ENCODE measurements at regions not wholly inside any gene's neighbourhood (a gene's known extent, or its start where the extent isn't known, plus 50 kb on each side); places are given as distances from the start of the nearest gene placed in this dataset.
"Not testable (repeated sequence)": the region's sequence is repeated elsewhere in the genome, so short reads cannot be mapped to it uniquely, and the experiment has no call there.

DNA sequence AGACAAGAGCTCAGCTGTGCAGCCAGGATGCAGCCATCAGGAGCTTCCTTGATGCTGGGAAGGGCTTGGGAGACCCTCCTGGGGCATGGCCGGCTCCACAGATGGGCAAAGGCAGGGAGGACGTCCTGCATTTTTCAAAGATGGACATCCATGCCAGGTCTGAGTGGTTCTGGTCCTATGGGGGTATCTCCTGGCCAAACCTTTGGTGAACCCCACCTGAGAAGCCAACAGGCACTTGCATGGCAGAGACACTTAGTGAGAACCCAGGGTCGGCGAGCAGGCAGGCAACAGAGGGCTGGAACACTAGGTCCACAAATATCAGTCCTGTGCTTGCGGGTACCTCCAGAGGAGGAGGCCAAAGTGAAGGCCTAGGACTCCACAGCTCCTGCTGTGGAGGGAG, 70.0 kb downstream of the KCTD15 start:
- ChIA-PET CTCF (no interaction called here), POLR2A (no interaction called here)
- no peak for DNase-seq (ENCODE audit: extremely low spot score)
- TF ChIP-seq TARDBP (IDR thresholded peaks at IDR 0.05) (no peak), SUZ12 (IDR thresholded peaks at IDR 0.05) (no peak), FOXM1 (IDR thresholded peaks at IDR 0.05; ENCODE audit: borderline replicate concordance) (no peak), CTBP1 (IDR thresholded peaks at IDR 0.05; ENCODE audit: borderline replicate concordance) (no peak), ARNT (IDR thresholded peaks at IDR 0.05) (no peak), ZNF384 (IDR thresholded peaks at IDR 0.05) (no peak), SP1 (IDR thresholded peaks at IDR 0.05) (no peak), HDGF (IDR thresholded peaks at IDR 0.05; ENCODE audit: borderline replicate concordance) (no peak)

DNA sequence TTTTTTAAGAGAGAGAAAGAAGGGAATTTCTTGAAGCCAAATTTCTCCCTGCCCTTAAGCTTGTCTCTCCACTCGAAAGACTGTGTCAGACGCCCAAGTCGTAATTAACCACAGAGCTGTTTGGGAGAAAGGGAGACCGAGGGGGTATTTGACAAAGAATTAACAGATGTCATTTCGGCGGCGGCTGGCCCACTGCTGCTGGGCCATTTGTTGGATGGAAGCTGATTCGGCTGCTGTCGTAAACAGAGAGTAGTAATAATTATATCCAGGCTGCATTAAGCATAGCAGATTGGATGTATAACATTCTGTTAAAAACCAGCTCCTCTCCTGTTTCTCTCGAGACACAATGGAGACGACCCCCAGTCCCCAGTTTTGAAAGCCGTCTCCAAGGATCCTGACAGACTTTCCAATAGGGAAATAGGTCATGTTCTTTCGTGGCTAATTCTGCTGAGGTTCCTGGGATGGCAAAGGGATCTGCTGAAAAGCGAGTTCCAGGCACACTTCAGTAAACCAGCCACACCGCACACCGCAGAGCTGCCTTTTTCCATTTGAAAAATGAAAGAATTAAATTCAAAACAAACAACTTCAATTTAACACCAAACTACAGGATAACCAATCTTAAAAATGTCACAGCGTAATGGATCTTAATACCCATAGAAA, 71.5 kb downstream of the KCTD15 start:
- POLR2A ChIA-PET: no interaction called here
- DNase-seq (ENCODE audit: extremely low spot score): no peak
- no peak for TF ChIP-seq L3MBTL2 (conservative IDR thresholded peaks at IDR 0.05)
- no peak for TF ChIP-seq SUZ12 (IDR thresholded peaks at IDR 0.05)
- TF ChIP-seq FOXA1 (IDR thresholded peaks at IDR 0.05): no peak
- no peak for TF ChIP-seq LEF1 (IDR thresholded peaks at IDR 0.05; ENCODE audit: borderline replicate concordance)
- TF ChIP-seq ELF4 (IDR thresholded peaks at IDR 0.05): 0 out of 2 replicates have a peak, but pooled peaks have one; percentile 4
- CTCF ChIA-PET: interaction anchor here (0.5 to 1.0 kb wide), 2 partner anchors 90 to 315 kb away, joined by 3 read pairs; no protein-coding TSS in a partner anchor

DNA sequence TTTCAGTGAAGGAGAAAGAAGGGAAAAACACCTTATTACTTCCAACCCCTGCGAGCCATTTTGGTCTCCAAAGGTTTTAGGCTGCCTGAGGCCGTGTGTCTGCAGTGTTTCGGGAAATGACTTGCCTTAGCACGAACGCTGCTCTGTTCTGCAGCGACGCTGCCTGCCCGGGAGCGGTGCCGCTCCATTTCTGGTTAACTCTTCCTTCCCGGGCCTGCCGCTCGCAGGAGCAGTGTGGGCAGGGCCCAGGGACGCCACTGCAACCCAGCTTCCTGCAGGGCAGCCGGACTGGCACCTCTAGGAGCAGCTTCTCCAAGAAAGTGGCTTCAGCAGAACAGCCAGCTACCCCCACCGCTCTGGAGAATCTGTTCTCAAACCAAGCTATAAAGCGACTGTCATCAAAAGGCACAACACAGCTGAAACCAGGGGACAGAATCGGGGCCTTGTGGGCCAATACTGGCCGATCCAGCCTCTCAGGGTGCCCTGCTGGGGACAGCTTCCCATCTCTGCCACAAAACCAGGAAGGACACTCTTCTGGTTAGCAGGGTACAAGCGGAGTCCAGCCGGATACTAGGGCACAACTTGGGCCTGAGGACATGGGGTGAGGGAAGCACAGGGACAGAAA, 72.2 kb downstream of the KCTD15 start:
- DNase-seq (ENCODE audit: extremely low spot score): peak; percentile 49
- POLR2A ChIA-PET: no interaction called here
- CTCF ChIA-PET: interaction anchor here (0.5 kb wide), 1 partner anchor 314 kb away, joined by 3 read pairs; no protein-coding TSS in a partner anchor
- no peak for TF ChIP-seq LEF1 (IDR thresholded peaks at IDR 0.05; ENCODE audit: borderline replicate concordance)
- TF ChIP-seq HDGF (IDR thresholded peaks at IDR 0.05; ENCODE audit: borderline replicate concordance): no peak
- TF ChIP-seq ELF4 (IDR thresholded peaks at IDR 0.05): 0 out of 2 replicates have a peak, but pooled peaks have one; percentile 2
- no peak for TF ChIP-seq SP1 (IDR thresholded peaks at IDR 0.05)
- TF ChIP-seq FOXK2 (IDR thresholded peaks at IDR 0.05): no peak

GRCh38 chr19:33870298-33870932, 73.7 kb downstream of the KCTD15 start:
- DNase-seq (ENCODE audit: extremely low spot score); POLR2A ChIA-PET; CTCF ChIA-PET: not testable (repeated sequence)

DNA sequence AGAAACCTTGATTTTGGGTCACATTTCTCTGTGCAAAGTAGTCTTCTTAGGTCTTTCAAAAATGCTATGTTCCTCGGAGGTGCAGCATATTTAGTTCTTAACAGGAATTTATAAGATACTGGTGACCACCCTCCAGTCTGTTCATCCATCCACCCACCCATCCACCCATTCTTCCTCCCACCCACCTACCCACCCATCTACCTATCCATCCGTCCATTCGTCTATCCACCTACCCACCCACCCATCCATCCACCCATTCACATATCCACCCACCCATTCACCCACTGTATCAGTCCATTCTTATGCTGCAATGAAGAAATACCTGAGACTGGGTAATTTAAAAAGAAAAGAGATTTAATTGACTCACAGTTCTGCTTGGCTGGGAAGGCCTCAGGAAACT, 74.9 kb downstream of the KCTD15 start:
- POLR2A ChIA-PET: no interaction called here
- CTCF ChIA-PET: no interaction called here
- no peak for DNase-seq (ENCODE audit: extremely low spot score)

DNA sequence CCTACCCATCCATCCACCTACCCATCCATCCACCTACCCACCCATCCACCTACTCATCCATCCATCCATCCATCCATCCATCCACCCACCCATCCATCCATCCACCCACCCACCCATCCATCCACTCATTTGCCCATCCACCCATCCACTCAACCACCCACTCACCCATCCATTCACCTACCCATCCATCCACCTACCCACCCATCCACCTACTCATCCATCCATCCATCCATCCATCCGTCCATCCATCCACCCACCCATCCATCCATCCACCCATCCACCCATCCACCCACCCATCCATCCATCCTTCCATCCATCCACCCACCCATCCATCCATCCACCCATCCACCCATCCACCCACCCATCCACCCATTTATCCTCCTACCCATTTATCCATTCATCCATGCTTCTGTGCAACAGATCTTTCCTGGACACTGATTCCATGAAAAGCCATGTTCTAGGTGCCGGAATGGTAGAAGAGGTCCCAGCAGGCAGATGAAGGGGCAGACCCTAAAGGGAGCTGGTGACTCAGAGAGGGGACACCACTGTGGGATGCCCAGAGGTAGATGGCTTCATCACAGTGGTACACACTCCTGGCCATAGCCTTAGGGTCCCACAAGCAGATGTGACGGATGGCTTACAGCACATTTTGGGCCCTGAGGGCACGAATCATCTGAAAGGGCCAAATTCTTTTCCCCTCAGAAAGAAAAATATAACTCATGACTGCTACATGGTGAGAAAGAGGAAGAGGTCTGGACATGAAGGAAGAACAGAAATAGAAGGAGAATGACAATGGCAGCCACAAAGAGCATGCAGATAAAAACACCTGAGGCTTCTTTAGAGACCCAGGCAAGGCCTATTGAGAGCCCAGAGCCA, 76.0 kb downstream of the KCTD15 start:
- ChIA-PET CTCF (no interaction called here), POLR2A (no interaction called here)
- no peak for TF ChIP-seq PKNOX1 (IDR thresholded peaks at IDR 0.05)
- TF ChIP-seq ZNF384 (IDR thresholded peaks at IDR 0.05): no peak
- no peak for TF ChIP-seq BHLHE40 (IDR thresholded peaks at IDR 0.05; ENCODE audit: borderline replicate concordance)
- no peak for TF ChIP-seq L3MBTL2 (conservative IDR thresholded peaks at IDR 0.05)
- no peak for TF ChIP-seq NFRKB (IDR thresholded peaks at IDR 0.05)
- TF ChIP-seq HDGF (IDR thresholded peaks at IDR 0.05; ENCODE audit: borderline replicate concordance): no peak
- no peak for TF ChIP-seq ELF4 (IDR thresholded peaks at IDR 0.05)
- TF ChIP-seq SUZ12 (IDR thresholded peaks at IDR 0.05): no peak
- TF ChIP-seq TARDBP (IDR thresholded peaks at IDR 0.05): no peak
- no peak for TF ChIP-seq CTBP1 (IDR thresholded peaks at IDR 0.05; ENCODE audit: borderline replicate concordance)
- TF ChIP-seq LEF1 (IDR thresholded peaks at IDR 0.05; ENCODE audit: borderline replicate concordance): no peak
- no peak for TF ChIP-seq FOXM1 (IDR thresholded peaks at IDR 0.05; ENCODE audit: borderline replicate concordance)
- no peak for TF ChIP-seq FOXA1 (IDR thresholded peaks at IDR 0.05)
- TF ChIP-seq ARNT (IDR thresholded peaks at IDR 0.05): no peak
- TF ChIP-seq FOXK2 (IDR thresholded peaks at IDR 0.05): no peak
- TF ChIP-seq SP1 (IDR thresholded peaks at IDR 0.05): no peak
- no peak for DNase-seq (ENCODE audit: extremely low spot score)

More for the DNA sequence above, 74.9 kb downstream of the KCTD15 start:
- no peak for TF ChIP-seq FOXM1 (IDR thresholded peaks at IDR 0.05; ENCODE audit: borderline replicate concordance)
- TF ChIP-seq HDGF (IDR thresholded peaks at IDR 0.05; ENCODE audit: borderline replicate concordance): no peak
- no peak for TF ChIP-seq TARDBP (IDR thresholded peaks at IDR 0.05)
- TF ChIP-seq LEF1 (IDR thresholded peaks at IDR 0.05; ENCODE audit: borderline replicate concordance): no peak
- TF ChIP-seq SUZ12 (IDR thresholded peaks at IDR 0.05): no peak
- no peak for TF ChIP-seq PKNOX1 (IDR thresholded peaks at IDR 0.05)
- TF ChIP-seq ZNF384 (IDR thresholded peaks at IDR 0.05): no peak
- no peak for TF ChIP-seq NFRKB (IDR thresholded peaks at IDR 0.05)
- TF ChIP-seq L3MBTL2 (conservative IDR thresholded peaks at IDR 0.05): no peak
- TF ChIP-seq FOXA1 (IDR thresholded peaks at IDR 0.05): no peak
- TF ChIP-seq BHLHE40 (IDR thresholded peaks at IDR 0.05; ENCODE audit: borderline replicate concordance): no peak
- no peak for TF ChIP-seq CTBP1 (IDR thresholded peaks at IDR 0.05; ENCODE audit: borderline replicate concordance)
- TF ChIP-seq ELF4 (IDR thresholded peaks at IDR 0.05): no peak
- no peak for TF ChIP-seq ARNT (IDR thresholded peaks at IDR 0.05)
- no peak for TF ChIP-seq SP1 (IDR thresholded peaks at IDR 0.05)
- TF ChIP-seq FOXK2 (IDR thresholded peaks at IDR 0.05): no peak

All from HEK293T (cell line).